ENCODE measurements at regions not wholly inside any gene's neighbourhood (a gene's known extent, or its start where the extent isn't known, plus 50 kb on each side); places are given as distances from the start of the nearest gene placed in this dataset.

GRCh38 chr3:5579946-5580345 is 392.4 kb downstream of the EDEM1 start:
- H3K79me2 ChIP-seq (ENCODE audit: insufficient read depth, low read length): no peaks in the 10 kb centered on the region
- H3K9ac ChIP-seq (ENCODE audit: insufficient read depth, low read length, poor library complexity, severe bottlenecking): peak overlapping the region; percentile 47
- peaks cover 25 to 34% of the 10 kb centered on the region in 2 donors for H3K4me1 ChIP-seq (ENCODE audit: control insufficient read depth in 1 of 2, insufficient read depth in 2 of 2, low read length in 2 of 2)
- no peaks in the 10 kb centered on the region for H3K9me3 ChIP-seq (replicated peaks in 1 of 2; ENCODE audit: control insufficient read depth in 1 of 2, insufficient read depth in 1 of 2, low read length in 2 of 2)
- Mint-ChIP-seq H3K4me1 (peaks cover 3% of the 10 kb centered on the region), H3K27me3 (ENCODE audit: low read depth in 3 of 3) (no peaks in the 10 kb centered on the region), H3K36me3 (no peaks in the 10 kb centered on the region), H3K4me3 (no peak overlapping the region), H3K9me3 (peaks cover 0 to 2% (median 0%) of the 10 kb centered on the region in 7 donors), H3K27ac (peak overlapping the region in 1 of 7 donors; percentile 88)
- peak overlapping the region; percentile 38 to 93 for H3K27ac ChIP-seq (ENCODE audit: low read depth in 1 of 2, low read length in 2 of 2)
- WGBS (ENCODE audit: insufficient coverage): 73% methylated on average over 2 of the region's 4 CpGs
- no peaks in the 10 kb centered on the region for H3K36me3 ChIP-seq (replicated peaks in 1 of 2; ENCODE audit: control insufficient read depth in 1 of 2, insufficient read depth in 2 of 2, low read length in 2 of 2)
- intact Hi-C loops (cut with micrococcal nuclease): no loop called here
- peak in 2 of 3 donors; percentile 62 to 76 for DNase-seq
- no peaks in the 10 kb centered on the region for H4K20me1 ChIP-seq (ENCODE audit: insufficient read depth, low read length)
- no peak overlapping the region for H2AFZ ChIP-seq (ENCODE audit: insufficient read depth, low read depth, low read length, poor library complexity, severe bottlenecking)
- no peak for TF ChIP-seq CTCF (IDR thresholded peaks at IDR 0.05)
- H3K4me3 ChIP-seq (replicated peaks in 1 of 3; ENCODE audit: low read depth in 2 of 3, low read length in 3 of 3): peak overlapping the region in 2 of 3 experiments; percentile 19 to 57
- peak overlapping the region; percentile 61 for H3K4me2 ChIP-seq (replicated peaks; ENCODE audit: extremely low read depth, low read length, poor library complexity, severe bottlenecking)
- H3K27me3 ChIP-seq (ENCODE audit: control insufficient read depth in 2 of 2, insufficient read depth in 2 of 2, low read length in 2 of 2): no peaks in the 10 kb centered on the region

- H3K27me3 ChIP-seq (ENCODE audit: control insufficient read depth in 2 of 2, insufficient read depth in 2 of 2, low read length in 2 of 2): no peaks in the 10 kb centered on the region
- H3K4me2 ChIP-seq (replicated peaks; ENCODE audit: extremely low read depth, low read length, poor library complexity, severe bottlenecking): peak overlapping the region; percentile 61
- TF ChIP-seq CTCF (IDR thresholded peaks at IDR 0.05): no peak
- H3K27ac Mint-ChIP-seq: peak overlapping the region in 1 of 7 donors; percentile 88
- intact Hi-C loops (cut with micrococcal nuclease): no loop called here
- H3K4me1 ChIP-seq (ENCODE audit: control insufficient read depth in 1 of 2, insufficient read depth in 2 of 2, low read length in 2 of 2): peaks cover 25 to 34% of the 10 kb centered on the region in 2 donors
- WGBS (ENCODE audit: insufficient coverage): no CpG with 5 or more reads among the region's 2 CpGs
- H3K79me2 ChIP-seq (ENCODE audit: insufficient read depth, low read length): no peaks in the 10 kb centered on the region
- H3K27ac ChIP-seq (ENCODE audit: low read depth in 1 of 2, low read length in 2 of 2): peak overlapping the region in 1 of 2 donors; percentile 93
- no peaks in the 10 kb centered on the region for H3K9me3 ChIP-seq (replicated peaks in 1 of 2; ENCODE audit: control insufficient read depth in 1 of 2, insufficient read depth in 1 of 2, low read length in 2 of 2)
- H3K9me3 Mint-ChIP-seq: peaks cover 0 to 2% (median 0%) of the 10 kb centered on the region in 7 donors
- H3K4me1 Mint-ChIP-seq: peaks cover 3% of the 10 kb centered on the region
- no peak overlapping the region for H2AFZ ChIP-seq (ENCODE audit: insufficient read depth, low read depth, low read length, poor library complexity, severe bottlenecking)
- H3K27me3 Mint-ChIP-seq (ENCODE audit: low read depth in 3 of 3): no peaks in the 10 kb centered on the region
- no peaks in the 10 kb centered on the region for H3K36me3 Mint-ChIP-seq
- H4K20me1 ChIP-seq (ENCODE audit: insufficient read depth, low read length): no peaks in the 10 kb centered on the region
- no peak overlapping the region for H3K4me3 Mint-ChIP-seq
- no peak overlapping the region for H3K9ac ChIP-seq (ENCODE audit: insufficient read depth, low read length, poor library complexity, severe bottlenecking)
- peak in 1 of 3 donors; percentile 9 for DNase-seq
- no peak overlapping the region for H3K4me3 ChIP-seq (replicated peaks in 1 of 3; ENCODE audit: low read depth in 2 of 3, low read length in 3 of 3)
- H3K36me3 ChIP-seq (replicated peaks in 1 of 2; ENCODE audit: control insufficient read depth in 1 of 2, insufficient read depth in 2 of 2, low read length in 2 of 2): no peaks in the 10 kb centered on the region
Measured at GRCh38 chr3:5580826-5581225, 393.3 kb downstream of the EDEM1 start.
